ENCODE measurements at regions not wholly inside any gene's neighbourhood (a gene's known extent, or its start where the extent isn't known, plus 50 kb on each side); places are given as distances from the start of the nearest gene placed in this dataset.

- H3K36me3 ChIP-seq (ENCODE audit: control insufficient read depth in 2 of 2, insufficient read depth in 2 of 2, low read length in 1 of 2), result no peaks in the 10 kb centered on the region
- no peak overlapping the region for H3K4me3 ChIP-seq (ENCODE audit: low read length in 2 of 2)
- DNase-seq (ENCODE audit: low read depth in 6 of 9, low spot score in 9 of 9), result no peak
Observed at GRCh38 chr5:110900829-110901228, 162.0 kb downstream of the SLC25A46 start.

GRCh38 chr5:110903966-110904365 is 165.2 kb downstream of the SLC25A46 start:
- H3K4me3 ChIP-seq (ENCODE audit: low read length in 2 of 2), result no peak overlapping the region
- 88% methylated on average over 3 of the region's 3 CpGs for whole genome bisulfite sequencing
- no peaks in the 10 kb centered on the region for H3K4me1 ChIP-seq (ENCODE audit: control insufficient read depth in 2 of 2, insufficient read depth in 2 of 2, low read length in 2 of 2)
- DNase-seq (ENCODE audit: low read depth in 6 of 9, low spot score in 9 of 9), result no peak
- no peaks in the 10 kb centered on the region for H3K36me3 ChIP-seq (ENCODE audit: control insufficient read depth in 2 of 2, insufficient read depth in 2 of 2, low read length in 1 of 2)
- no peaks in the 10 kb centered on the region for H3K9me3 ChIP-seq (ENCODE audit: control insufficient read depth in 2 of 2, insufficient read depth in 1 of 2, low read length in 1 of 2)
- no peaks in the 10 kb centered on the region for H3K27me3 ChIP-seq (ENCODE audit: control insufficient read depth in 2 of 2, insufficient read depth in 1 of 2, low read length in 1 of 2)
- H3K27ac ChIP-seq (ENCODE audit: low read depth in 1 of 2, low read length in 1 of 2), result no peak overlapping the region

More at GRCh38 chr5:110900829-110901228, 162.0 kb downstream of the SLC25A46 start:
- Histone ChIP-seq H3K9me3 (ENCODE audit: control insufficient read depth in 2 of 2, insufficient read depth in 1 of 2, low read length in 1 of 2) (no peaks in the 10 kb centered on the region), H3K27me3 (ENCODE audit: control insufficient read depth in 2 of 2, insufficient read depth in 1 of 2, low read length in 1 of 2) (no peaks in the 10 kb centered on the region), H3K27ac (ENCODE audit: low read depth in 1 of 2, low read length in 1 of 2) (no peak overlapping the region), H3K4me1 (ENCODE audit: control insufficient read depth in 2 of 2, insufficient read depth in 2 of 2, low read length in 2 of 2) (no peaks in the 10 kb centered on the region)
- WGBS, result 81% methylated on average over 2 of the region's 2 CpGs

GRCh38 chr5:110908848-110909247 is 162.7 kb upstream of the TSLP start:
- H3K27ac ChIP-seq (ENCODE audit: low read depth in 1 of 2, low read length in 1 of 2), result no peak overlapping the region
- no peaks in the 10 kb centered on the region for H3K27me3 ChIP-seq (ENCODE audit: control insufficient read depth in 2 of 2, insufficient read depth in 1 of 2, low read length in 1 of 2)
- H3K36me3 ChIP-seq (ENCODE audit: control insufficient read depth in 2 of 2, insufficient read depth in 2 of 2, low read length in 1 of 2), result no peaks in the 10 kb centered on the region
- H3K4me1 ChIP-seq (ENCODE audit: control insufficient read depth in 2 of 2, insufficient read depth in 2 of 2, low read length in 2 of 2), result no peaks in the 10 kb centered on the region
- no peak overlapping the region for H3K4me3 ChIP-seq (ENCODE audit: low read length in 2 of 2)
- H3K9me3 ChIP-seq (ENCODE audit: control insufficient read depth in 2 of 2, insufficient read depth in 1 of 2, low read length in 1 of 2), result no peaks in the 10 kb centered on the region
- no peak for DNase-seq (ENCODE audit: low read depth in 6 of 9, low spot score in 9 of 9)

- no peak overlapping the region for H3K27ac ChIP-seq (ENCODE audit: low read depth in 1 of 2, low read length in 1 of 2)
- no peaks in the 10 kb centered on the region for H3K27me3 ChIP-seq (ENCODE audit: control insufficient read depth in 2 of 2, insufficient read depth in 1 of 2, low read length in 1 of 2)
- 86% methylated on average over 1 of the region's 1 CpG for WGBS
- no peaks in the 10 kb centered on the region for H3K36me3 ChIP-seq (ENCODE audit: control insufficient read depth in 2 of 2, insufficient read depth in 2 of 2, low read length in 1 of 2)
- H3K9me3 ChIP-seq (ENCODE audit: control insufficient read depth in 2 of 2, insufficient read depth in 1 of 2, low read length in 1 of 2), result no peaks in the 10 kb centered on the region
- H3K4me3 ChIP-seq (ENCODE audit: low read length in 2 of 2), result no peak overlapping the region
- H3K4me1 ChIP-seq (ENCODE audit: control insufficient read depth in 2 of 2, insufficient read depth in 2 of 2, low read length in 2 of 2), result no peaks in the 10 kb centered on the region
- DNase-seq (ENCODE audit: low read depth in 6 of 9, low spot score in 9 of 9), result no peak
Observed at GRCh38 chr5:110909415-110909814, 162.1 kb upstream of the TSLP start.

GRCh38 chr5:110909950-110910349 is 161.6 kb upstream of the TSLP start:
- Histone ChIP-seq H3K27me3 (ENCODE audit: control insufficient read depth in 2 of 2, insufficient read depth in 1 of 2, low read length in 1 of 2) (no peaks in the 10 kb centered on the region), H3K27ac (ENCODE audit: low read depth in 1 of 2, low read length in 1 of 2) (no peak overlapping the region), H3K9me3 (ENCODE audit: control insufficient read depth in 2 of 2, insufficient read depth in 1 of 2, low read length in 1 of 2) (no peaks in the 10 kb centered on the region), H3K4me3 (ENCODE audit: low read length in 2 of 2) (no peak overlapping the region), H3K36me3 (ENCODE audit: control insufficient read depth in 2 of 2, insufficient read depth in 2 of 2, low read length in 1 of 2) (no peaks in the 10 kb centered on the region), H3K4me1 (ENCODE audit: control insufficient read depth in 2 of 2, insufficient read depth in 2 of 2, low read length in 2 of 2) (no peaks in the 10 kb centered on the region)
- DNase-seq (ENCODE audit: low read depth in 6 of 9, low spot score in 9 of 9), result no peak

GRCh38 chr5:110913221-110913620 is 158.3 kb upstream of the TSLP start:
- no peaks in the 10 kb centered on the region for H3K9me3 ChIP-seq (ENCODE audit: control insufficient read depth in 2 of 2, insufficient read depth in 1 of 2, low read length in 1 of 2)
- no peaks in the 10 kb centered on the region for H3K4me1 ChIP-seq (ENCODE audit: control insufficient read depth in 2 of 2, insufficient read depth in 2 of 2, low read length in 2 of 2)
- DNase-seq (ENCODE audit: low read depth in 6 of 9, low spot score in 9 of 9), result no peak
- no peak overlapping the region for H3K4me3 ChIP-seq (ENCODE audit: low read length in 2 of 2)
- no peaks in the 10 kb centered on the region for H3K36me3 ChIP-seq (ENCODE audit: control insufficient read depth in 2 of 2, insufficient read depth in 2 of 2, low read length in 1 of 2)
- H3K27ac ChIP-seq (ENCODE audit: low read depth in 1 of 2, low read length in 1 of 2), result no peak overlapping the region
- WGBS, result 97% methylated on average over 1 of the region's 1 CpG
- H3K27me3 ChIP-seq (ENCODE audit: control insufficient read depth in 2 of 2, insufficient read depth in 1 of 2, low read length in 1 of 2), result no peaks in the 10 kb centered on the region

- no peaks in the 10 kb centered on the region for H3K36me3 ChIP-seq (ENCODE audit: control insufficient read depth in 2 of 2, insufficient read depth in 2 of 2, low read length in 1 of 2)
- no peak for DNase-seq (ENCODE audit: low read depth in 6 of 9, low spot score in 9 of 9)
- no peaks in the 10 kb centered on the region for H3K27me3 ChIP-seq (ENCODE audit: control insufficient read depth in 2 of 2, insufficient read depth in 1 of 2, low read length in 1 of 2)
- no peaks in the 10 kb centered on the region for H3K4me1 ChIP-seq (ENCODE audit: control insufficient read depth in 2 of 2, insufficient read depth in 2 of 2, low read length in 2 of 2)
- no peak overlapping the region for H3K27ac ChIP-seq (ENCODE audit: low read depth in 1 of 2, low read length in 1 of 2)
- H3K9me3 ChIP-seq (ENCODE audit: control insufficient read depth in 2 of 2, insufficient read depth in 1 of 2, low read length in 1 of 2), result no peaks in the 10 kb centered on the region
- 71% methylated on average over 6 of the region's 6 CpGs for WGBS
- no peak overlapping the region for H3K4me3 ChIP-seq (ENCODE audit: low read length in 2 of 2)
Observed at GRCh38 chr5:110916381-110917049, 155.0 kb upstream of the TSLP start.

- Histone ChIP-seq H3K27ac (ENCODE audit: low read depth in 1 of 2, low read length in 1 of 2) (no peak overlapping the region), H3K36me3 (ENCODE audit: control insufficient read depth in 2 of 2, insufficient read depth in 2 of 2, low read length in 1 of 2) (no peaks in the 10 kb centered on the region), H3K4me3 (ENCODE audit: low read length in 2 of 2) (no peak overlapping the region), H3K4me1 (ENCODE audit: control insufficient read depth in 2 of 2, insufficient read depth in 2 of 2, low read length in 2 of 2) (no peaks in the 10 kb centered on the region), H3K9me3 (ENCODE audit: control insufficient read depth in 2 of 2, insufficient read depth in 1 of 2, low read length in 1 of 2) (no peaks in the 10 kb centered on the region), H3K27me3 (ENCODE audit: control insufficient read depth in 2 of 2, insufficient read depth in 1 of 2, low read length in 1 of 2) (no peaks in the 10 kb centered on the region)
- 55% methylated on average over 6 of the region's 6 CpGs for WGBS
- no peak for DNase-seq (ENCODE audit: low read depth in 6 of 9, low spot score in 9 of 9)
Observed at GRCh38 chr5:110917161-110917875, 154.2 kb upstream of the TSLP start.

- Histone ChIP-seq H3K27me3 (ENCODE audit: control insufficient read depth in 2 of 2, insufficient read depth in 1 of 2, low read length in 1 of 2) (no peaks in the 10 kb centered on the region), H3K36me3 (ENCODE audit: control insufficient read depth in 2 of 2, insufficient read depth in 2 of 2, low read length in 1 of 2) (no peaks in the 10 kb centered on the region), H3K27ac (ENCODE audit: low read depth in 1 of 2, low read length in 1 of 2) (no peak overlapping the region), H3K4me1 (ENCODE audit: control insufficient read depth in 2 of 2, insufficient read depth in 2 of 2, low read length in 2 of 2) (no peaks in the 10 kb centered on the region), H3K9me3 (ENCODE audit: control insufficient read depth in 2 of 2, insufficient read depth in 1 of 2, low read length in 1 of 2) (no peaks in the 10 kb centered on the region), H3K4me3 (ENCODE audit: low read length in 2 of 2) (no peak overlapping the region)
- 21% methylated on average over 1 of the region's 1 CpG for WGBS
- no peak for DNase-seq (ENCODE audit: low read depth in 6 of 9, low spot score in 9 of 9)
Observed at GRCh38 chr5:110918683-110919082, 152.8 kb upstream of the TSLP start.

Data from thymus (tissue), 11 donors.